HG02938 (cell line): ENCODE measurements at regions not wholly inside any gene's neighbourhood (a gene's known extent, or its start where the extent isn't known, plus 50 kb on each side); places are given as distances from the start of the nearest gene placed in this dataset.
A peak's percentile ranks its signal among the peaks of the same experiment; 100 is the strongest.
"Not testable (repeated sequence)": the region's sequence is repeated elsewhere in the genome, so short reads cannot be mapped to it uniquely, and the experiment has no call there.

Experiments used
- ATAC-seq: cut with Tn5 transposase; IDR thresholded peaks from one replicate; pipeline ENCODE4 v1.9.1; 2021; ENCODE audit warnings: mild to moderate bottlenecking, moderate library complexity; ENCODE audit not compliant: unreplicated experiment

DNA sequence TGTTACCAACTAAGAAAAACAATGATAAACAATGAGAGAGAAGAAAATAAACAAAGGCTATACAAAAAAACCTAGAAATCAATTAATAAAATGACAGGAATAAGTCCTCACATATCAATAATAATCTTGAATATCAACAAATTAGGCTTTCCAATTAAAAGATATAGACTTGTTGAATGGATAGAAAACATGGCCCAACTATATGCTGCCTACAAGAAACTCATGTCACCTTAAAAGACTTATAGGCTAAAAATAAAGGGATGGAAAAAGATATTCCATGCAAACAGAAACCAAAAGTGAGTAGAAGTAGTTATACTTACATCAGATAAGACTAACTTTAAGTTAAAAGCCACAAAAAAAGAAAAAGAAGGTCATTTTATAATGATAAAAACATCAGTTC is 183.9 kb downstream of the MYRFL start:
- no peak for ATAC-seq

DNA sequence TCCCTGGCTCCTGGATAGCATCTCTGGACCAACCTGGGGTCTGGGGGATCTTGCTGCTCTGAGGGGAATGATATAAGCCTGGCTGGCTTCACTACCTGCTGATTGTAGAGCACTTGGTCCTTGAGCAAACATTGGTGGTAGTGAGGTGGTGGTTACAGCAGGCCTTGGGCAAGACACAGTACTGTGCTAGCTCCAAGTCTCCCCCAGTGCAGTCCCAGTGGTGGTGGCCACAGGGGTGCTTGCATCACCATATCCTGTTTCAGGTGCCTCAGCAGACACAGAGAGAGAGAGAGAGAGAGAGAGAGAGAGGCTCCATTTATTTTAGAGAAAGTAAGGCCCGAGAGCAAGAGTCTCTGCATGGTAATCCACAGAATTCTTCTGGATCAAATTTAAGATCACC is 186.3 kb downstream of the MYRFL start:
- no peak for ATAC-seq

DNA sequence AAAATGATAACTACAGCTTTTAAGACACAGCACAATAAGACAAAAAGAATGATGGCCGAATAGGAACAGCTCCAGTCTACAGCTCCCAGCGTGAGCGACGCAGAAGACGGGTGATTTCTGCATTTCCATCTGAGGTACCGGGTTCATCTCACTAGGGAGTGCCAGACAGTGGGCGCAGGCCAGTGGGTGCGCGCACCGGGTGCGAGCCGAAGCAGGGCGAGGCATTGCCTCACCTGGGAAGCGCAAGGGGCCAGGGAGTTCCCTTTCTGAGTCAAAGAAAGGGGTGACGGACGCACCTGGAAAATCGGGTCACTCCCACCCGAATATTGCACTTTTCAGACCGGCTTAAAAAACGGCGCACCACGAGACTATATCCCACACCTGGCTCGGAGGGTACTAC is 188.0 kb downstream of the MYRFL start:
- not testable (repeated sequence) for ATAC-seq

DNA sequence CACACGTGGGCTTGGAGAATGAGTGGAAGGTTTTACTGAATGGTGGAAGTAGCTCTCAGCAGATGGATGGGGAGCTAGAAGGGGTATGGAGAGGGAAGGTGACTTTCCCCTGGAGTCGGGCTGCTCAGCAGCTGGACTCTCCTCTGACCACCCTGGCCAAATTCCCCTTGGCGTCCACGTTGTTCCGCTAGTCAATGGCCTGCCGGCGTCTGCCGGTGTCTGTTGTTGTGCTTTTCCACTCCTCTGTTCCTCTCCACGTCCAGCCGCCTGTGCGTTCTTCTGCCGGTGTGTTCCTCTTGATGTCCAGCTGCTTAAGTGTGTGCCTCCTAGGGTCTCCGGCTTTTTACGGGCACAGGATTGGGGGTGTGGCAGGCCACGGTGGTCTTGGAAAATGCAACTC is 203.5 kb downstream of the MYRFL start:
- ATAC-seq: no peak

DNA sequence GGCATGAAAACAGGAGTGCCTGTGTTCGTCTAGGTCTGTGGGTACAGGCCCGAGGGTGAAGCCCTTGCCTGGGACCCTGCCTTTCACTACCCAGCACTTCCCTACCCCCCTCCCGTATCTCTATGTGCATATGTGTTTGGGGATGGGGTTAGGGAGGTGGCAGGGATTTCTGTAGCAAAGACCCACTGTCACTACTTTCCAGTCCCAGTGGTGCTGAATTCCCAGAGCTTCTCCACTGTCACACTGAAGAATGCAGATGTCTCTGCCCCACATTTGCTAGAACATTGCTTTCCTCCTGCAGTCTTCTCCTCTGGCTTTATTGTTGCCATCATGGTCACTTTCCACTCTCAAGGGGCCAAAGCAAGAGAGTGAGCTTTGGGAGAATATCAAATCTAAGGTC is 203.9 kb downstream of the MYRFL start:
- no peak for ATAC-seq

DNA sequence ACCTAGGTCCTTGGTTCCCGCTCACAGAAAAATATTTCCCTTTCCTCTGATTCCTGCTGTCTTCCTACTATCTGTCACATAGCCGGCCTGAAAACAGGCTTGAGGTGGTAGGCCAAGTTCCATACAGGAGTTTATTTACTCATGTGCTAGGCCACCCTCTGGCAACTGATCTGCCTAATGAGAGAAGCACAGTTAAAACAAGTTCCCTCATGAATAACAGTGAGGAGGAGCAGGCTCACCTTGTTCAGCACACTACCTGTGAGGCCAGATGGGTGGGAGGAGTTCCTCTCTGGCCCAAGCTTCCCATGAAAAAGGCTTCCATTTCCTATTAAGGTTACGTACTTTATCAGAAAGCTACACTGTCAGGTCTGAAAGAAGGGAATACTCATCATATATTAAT is 206.0 kb downstream of the MYRFL start:
- no peak for ATAC-seq

DNA sequence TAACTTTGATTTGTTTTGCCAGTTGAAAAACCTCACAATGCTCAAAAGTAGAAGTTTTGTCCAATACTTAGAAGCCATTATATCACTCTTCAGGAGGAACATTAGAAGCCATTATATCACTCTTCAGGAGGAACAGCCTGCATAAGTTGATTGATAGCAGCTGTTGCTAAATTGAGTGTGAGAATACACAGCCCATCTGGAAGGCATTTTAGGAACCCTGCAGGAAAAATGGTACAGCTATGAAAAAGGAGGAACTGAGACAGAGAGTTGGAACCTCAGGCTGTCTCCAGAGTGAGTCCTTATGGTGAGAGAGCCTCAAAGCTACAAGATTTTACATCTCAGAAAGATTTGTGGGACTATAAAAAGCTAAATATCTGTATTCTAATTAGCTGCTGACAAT is 207.0 kb downstream of the MYRFL start:
- no peak for ATAC-seq

DNA sequence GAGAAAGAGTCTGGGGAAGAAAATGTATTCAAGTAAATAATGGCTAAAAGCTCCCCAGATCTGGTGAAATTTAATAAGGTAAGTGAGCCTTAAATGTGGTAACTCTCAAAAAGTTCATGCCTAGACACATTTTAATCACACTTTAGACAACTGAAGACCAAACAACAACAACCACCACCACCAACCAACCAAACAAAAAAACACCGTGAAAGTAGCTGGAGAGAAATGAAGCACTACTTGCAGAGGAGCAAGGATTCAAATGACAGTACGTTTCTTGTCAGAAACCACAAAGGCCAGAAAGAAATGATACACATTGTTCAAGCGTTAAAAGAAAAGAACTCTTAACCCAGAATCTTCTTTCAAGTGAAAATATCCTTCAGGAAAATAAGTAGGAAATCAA is 208.3 kb downstream of the MYRFL start:
- ATAC-seq: no peak

DNA sequence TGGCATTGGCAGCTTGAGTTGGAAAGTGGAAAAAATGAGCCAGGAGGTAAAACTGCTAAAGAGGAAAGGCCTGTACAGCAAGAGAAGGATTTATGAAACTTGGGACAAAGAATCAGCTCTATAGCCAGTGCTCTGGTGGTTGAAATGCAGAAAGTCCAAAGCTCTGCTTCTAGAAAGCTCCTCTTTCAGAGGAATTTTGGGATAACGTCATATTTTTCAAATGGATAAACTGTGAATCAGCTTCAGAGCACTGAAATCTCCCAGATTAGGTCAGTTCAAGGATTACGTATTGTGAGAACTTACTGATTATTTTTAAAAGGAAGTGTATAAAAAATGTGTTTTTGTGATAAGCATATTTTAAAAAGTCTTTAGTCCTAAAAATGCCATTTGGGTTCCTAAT is 203.1 kb upstream of the CNOT2 start:
- no peak for ATAC-seq

DNA sequence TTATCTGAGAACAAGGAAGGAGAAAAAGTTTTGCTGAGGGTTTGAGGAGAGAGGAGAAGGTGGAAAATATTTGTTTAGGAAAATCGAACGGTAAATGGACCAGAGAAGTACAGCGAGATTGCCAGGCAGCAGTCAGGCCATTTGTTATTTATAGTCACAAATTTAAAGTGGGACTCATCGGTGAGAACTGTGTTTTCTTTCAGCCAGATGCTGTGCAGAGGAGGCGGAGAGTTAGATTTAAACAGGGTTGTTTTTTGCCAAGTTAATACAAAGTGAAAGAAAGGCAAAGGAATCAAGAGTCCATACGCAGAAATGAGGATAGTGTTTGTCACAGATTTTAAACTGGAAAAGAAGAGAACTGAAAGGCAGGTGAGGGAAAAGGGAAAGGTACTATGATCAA is 200.6 kb upstream of the CNOT2 start:
- ATAC-seq: no peak

DNA sequence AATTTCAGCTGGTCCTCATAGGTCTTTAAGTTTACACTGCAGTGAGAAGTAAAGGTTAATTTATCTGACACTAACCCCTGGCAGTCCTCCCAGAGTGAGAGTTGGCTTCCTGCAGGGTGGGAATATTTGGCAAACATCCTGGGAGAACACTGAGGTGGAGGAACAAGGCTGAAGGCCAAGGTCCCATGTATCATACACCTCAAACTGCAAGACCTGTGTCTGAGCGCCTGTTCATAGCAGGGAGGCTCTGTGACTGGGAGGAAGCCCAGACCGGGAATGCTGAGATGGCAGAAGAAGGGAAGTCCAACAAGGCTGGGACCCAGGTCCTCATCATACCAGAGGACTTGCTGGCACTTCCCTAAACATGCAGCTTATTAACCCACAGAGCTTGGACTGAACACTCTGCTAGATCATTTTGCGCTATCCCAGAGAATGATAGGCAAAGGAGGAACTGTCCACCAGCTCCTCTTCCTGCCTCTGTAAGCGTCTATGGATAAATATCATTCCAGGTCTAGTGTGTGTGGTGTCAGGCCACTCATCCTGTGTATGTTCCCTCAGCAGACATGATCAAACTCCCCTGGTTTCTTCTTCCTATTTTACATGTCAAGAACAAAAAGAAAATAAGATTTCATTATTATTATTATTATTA is 199.6 kb upstream of the CNOT2 start:
- no peak for ATAC-seq

DNA sequence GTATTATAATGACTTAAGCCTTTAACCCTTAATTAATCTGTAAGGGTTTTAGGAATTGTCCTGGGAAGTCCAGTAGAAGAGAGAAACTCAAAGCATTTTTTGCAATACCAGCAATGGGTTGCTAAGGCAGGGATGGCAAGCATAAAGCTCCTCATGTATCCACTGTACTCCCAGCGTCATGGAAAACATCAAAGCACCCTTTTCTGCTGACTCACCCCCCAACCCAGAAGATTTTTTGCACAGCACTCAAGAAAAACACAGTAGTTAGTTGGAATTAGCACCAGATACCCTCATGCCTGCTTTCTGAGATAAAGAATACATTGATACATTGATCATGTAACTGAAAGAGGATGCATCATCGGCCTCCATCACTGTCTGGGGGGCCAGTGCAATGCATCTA is 199.1 kb upstream of the CNOT2 start:
- ATAC-seq: no peak

DNA sequence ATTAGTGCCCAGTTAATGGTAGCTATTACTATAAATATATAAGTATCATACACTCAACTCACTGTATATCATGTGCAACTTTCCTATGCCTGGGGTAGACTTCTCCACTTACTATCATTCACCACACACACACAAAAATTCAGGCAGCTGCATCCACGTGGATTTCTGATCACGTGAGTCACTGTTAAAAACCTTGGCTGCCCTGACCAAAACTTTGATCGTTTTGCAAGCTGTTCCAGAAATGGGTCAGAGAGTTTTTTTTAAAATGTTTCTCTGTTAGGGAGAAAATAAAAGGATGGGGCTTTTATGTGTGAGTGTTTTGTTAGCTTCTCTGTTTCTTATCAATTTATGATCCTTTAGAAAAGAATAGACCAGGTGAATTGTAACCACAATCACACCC is 198.2 kb upstream of the CNOT2 start:
- ATAC-seq: no peak

DNA sequence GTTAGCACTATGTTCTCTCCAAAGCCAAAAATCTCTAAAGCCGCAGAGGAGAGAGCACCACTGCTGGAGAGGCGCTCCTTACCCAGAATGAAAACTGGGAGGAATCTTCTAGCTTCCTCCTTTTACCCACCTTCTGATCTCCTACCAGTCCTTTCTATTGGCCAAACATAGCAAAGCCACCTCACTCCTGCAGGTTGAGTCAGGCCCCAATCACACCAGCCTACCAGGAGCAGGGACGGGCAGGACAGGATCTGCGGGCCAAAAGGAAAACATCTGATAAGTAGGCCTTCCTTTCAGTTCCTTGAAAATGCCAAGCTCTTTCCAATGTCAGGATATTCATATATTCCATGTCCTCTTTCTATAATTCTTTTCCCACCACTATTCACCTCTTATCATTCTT is 197.7 kb upstream of the CNOT2 start:
- ATAC-seq: no peak

DNA sequence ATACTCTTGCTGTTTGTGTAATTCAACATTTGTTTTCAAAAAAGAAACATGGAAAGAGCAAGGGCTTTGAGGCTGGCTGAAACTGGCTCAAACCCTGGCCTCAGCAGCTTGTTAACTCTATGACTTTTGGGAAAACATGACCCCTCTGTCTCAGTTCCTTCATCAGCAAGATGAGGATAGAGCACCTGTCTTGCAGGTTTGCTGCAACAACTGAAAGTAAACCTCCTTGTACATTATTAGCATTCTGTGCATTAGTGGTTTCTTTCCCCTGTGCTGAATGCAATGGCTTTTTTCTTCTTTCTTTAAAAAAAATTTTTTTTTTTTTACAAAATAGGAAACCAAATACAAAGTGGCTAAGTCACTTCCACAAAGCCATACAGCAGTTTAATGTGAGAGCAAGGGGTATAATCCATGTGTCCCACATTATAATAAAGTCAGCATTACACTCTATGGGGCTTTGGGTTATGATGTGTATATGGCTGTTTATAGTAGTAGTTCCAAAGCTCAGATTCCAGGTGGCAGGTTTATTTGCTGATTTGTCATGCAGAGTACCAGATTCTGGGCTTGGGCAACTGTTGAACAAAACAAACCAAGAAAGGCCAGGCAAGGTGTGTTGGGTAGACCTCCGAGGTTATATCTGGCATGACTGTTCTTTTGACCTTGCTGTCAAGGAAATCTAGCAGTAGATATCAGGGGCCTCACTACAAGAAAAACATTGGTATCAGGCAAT is 194.5 kb upstream of the CNOT2 start:
- no peak for ATAC-seq

DNA sequence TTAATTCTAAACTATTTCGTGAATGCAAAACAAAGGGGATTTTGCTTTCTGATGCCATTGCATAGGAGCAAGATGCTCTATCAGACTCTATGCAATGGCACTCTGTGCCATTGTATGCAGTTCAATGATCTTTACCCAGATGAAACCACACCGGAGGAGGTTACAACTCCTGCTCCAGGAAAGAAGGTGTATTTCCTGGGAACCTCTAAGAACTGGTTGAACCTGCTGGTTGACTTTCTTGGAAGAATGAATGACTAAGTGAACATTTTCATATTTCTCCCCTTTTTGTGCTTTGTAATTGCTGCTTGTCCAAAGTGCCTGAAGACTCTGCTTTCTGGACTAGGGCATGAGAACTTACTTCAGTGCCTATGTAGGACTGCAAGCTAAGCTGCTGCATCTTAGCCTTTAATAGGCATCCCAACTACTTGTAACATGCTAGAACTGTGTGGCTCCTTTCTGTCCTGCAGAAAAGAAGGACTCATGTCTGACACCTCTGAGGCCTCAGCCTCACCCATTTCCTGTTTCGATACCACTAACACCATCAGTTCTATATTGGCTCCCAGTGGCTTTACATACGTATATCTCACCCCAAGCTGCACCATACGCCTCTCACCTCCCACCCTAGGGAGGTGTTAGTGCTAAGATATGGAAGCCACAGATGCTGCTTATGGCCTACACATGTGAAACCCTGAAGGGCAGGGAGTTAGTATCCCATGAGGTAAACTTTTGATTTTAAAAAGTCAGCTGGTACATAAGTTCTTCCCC is 193.5 kb upstream of the CNOT2 start:
- ATAC-seq: peak; percentile 97

DNA sequence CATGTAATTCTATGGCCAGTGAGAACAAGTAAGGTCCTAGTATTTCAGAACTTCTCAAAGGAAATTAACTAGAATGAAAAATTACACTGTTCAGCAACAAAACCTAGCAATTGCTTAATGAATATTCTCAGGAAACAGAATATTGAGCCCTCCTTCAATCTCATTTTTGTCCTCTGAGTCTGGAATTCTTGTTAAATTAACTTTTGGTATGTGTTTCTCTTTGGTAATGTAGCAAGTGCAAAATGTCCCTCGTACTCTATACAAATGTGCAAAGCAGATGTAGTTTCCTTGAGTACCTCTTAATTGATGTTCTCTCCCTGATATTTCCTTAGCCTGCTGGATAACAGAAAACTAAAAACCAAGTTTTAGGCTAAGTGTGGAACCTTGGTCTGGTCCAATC is 190.8 kb upstream of the CNOT2 start:
- ATAC-seq: no peak

DNA sequence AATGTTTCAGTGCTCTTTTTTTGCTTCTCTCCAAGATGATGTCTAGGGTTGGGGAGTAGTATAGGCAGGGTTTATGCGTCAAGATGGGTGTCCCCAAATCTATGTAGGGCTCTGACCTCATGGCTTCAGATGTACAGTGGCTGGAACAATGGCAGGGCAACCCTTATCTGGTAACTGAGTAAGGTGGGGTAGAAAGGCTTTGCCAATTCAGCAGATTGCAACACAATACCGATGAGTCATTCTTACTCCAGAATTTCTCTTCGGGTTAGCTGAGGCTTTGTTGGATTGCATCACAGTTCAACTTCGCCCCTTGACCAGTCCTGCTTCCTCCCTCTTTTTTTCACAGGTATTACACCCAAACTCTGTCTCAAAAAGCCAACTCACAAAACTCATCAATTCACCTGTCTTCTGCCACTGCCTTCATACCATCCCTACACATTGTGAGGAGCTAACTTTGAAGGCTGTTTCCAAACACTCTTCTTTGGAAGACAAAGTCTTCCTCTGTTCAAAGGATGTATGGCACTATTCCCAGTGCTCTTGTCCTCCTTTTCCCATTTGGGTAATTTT is 190.2 kb upstream of the CNOT2 start:
- no peak for ATAC-seq

DNA sequence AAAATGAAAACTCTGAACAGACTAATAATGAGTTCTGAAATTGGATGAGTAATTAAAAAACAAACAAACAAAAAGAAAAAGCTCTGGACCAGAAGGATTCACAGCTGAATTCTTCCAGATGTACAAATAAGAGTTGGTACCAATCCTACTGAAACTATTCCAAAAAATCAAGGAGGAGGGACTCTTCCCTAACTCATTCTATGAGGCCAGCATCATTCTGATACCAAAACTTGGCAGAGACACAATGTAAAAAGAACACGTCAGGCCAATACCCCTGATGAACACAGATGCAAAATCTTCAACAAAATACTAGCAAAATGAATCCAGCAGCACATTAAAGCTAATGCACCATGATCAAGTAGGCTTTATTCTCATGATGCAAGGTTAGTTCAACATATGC is 183.9 kb upstream of the CNOT2 start:
- no peak for ATAC-seq

DNA sequence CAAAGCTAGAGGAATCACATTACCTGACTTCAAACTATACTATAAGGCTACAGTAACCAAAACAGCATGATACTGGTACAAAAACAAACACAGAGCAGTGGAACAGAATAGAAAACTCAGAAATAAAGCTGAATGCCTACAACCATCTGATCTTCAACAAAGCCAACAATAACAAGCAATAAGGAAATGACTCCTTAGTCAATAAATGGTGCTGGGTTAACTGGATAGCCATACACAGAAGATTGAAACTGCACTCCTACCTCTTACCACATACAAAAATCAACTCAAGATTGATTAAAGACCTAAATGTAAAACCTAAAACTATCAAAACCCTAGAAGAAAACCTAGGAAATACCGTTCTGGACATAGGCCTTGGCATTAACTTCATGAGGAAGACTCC is 182.6 kb upstream of the CNOT2 start:
- no peak for ATAC-seq

DNA sequence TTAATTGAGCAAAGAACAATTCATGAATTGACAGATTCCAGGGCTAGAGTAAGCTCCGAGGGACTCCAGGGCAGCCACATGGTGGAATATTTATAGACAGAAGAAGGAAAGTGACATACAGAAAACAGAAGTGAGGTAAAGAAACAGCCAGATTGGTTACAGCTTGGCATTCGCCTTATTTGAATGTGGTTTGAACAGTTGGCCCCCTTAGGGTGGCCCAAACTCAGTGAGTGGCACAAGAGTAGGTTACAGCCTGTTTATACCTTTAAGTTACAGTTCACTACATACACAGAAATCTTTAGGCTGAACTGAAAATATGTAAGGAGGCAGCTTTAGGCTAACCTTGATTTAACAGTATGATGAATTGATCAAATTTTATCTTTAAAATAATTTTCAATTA is 174.5 kb upstream of the CNOT2 start:
- ATAC-seq: no peak
